Keratinocyte (primary cell): ENCODE measurements at regions not wholly inside any gene's neighbourhood (a gene's known extent, or its start where the extent isn't known, plus 50 kb on each side); places are given as distances from the start of the nearest gene placed in this dataset.

Source experiments
- DNase-seq: peaks from one replicate; pipeline ENCODE4 v3.0.0-alpha.2; 2011; ENCODE audit warnings: low read depth, missing footprints, low spot score
- FAIRE-seq: peaks from 2 replicates; lab custom pipeline; 2011; peaks lifted over from hg19 to GRCh38; lab: Jason Lieb, UNC
- H2AFZ ChIP-seq: 2 replicates; pipeline ENCODE4 v1.6.0; 2012; ENCODE audit warnings: low read length, control low read depth, inconsistent platforms; ENCODE audit not compliant: control insufficient read depth
- H3K27ac ChIP-seq: 2 replicates; pipeline ENCODE4 v1.5.1; 2011; ENCODE audit warnings: low read length; ENCODE audit not compliant: control insufficient read depth, insufficient read depth
- H3K27me3 ChIP-seq: 3 replicates; pipeline ENCODE4 v1.6.0; 2011; ENCODE audit warnings: low read length; ENCODE audit not compliant: control insufficient read depth, insufficient read depth; ENCODE audit errors: extremely low read depth
- H3K36me3 ChIP-seq, 2 experiments: 2 replicates in 1 of 2; 3 replicates in 1 of 2; pipeline ENCODE4 v1.5.1; 2011; ENCODE audit warnings: low read length in 2 of 2, mild to moderate bottlenecking in 1 of 2; ENCODE audit not compliant: control insufficient read depth in 2 of 2, insufficient read depth in 2 of 2; ENCODE audit errors: extremely low read depth in 1 of 2
- H3K4me1 ChIP-seq: 3 replicates; pipeline ENCODE4 v1.5.1; 2011; ENCODE audit warnings: low read length; ENCODE audit not compliant: control insufficient read depth, insufficient read depth; ENCODE audit errors: extremely low read depth
- H3K4me2 ChIP-seq: 3 replicates; pipeline ENCODE4 v1.6.0; 2011; ENCODE audit warnings: low read depth, low read length; ENCODE audit not compliant: control insufficient read depth, insufficient read depth; ENCODE audit errors: extremely low read depth
- H3K4me3 ChIP-seq, 3 experiments: fragments of 200-600 bp in 1 of 3; sonication (generic) in 1 of 3; 2 replicates in 2 of 3; 3 replicates in 1 of 3; pipeline ENCODE4 v1.5.1; 2011 to 2016; ENCODE audit warnings: low read length in 3 of 3, mild to moderate bottlenecking in 3 of 3, control low read depth in 2 of 3, inconsistent platforms in 1 of 3, low read depth in 1 of 3, mixed read lengths in 1 of 3, mixed run types in 1 of 3, moderate library complexity in 1 of 3; ENCODE audit not compliant: control insufficient read depth in 2 of 3, insufficient read depth in 2 of 3; ENCODE audit errors: extremely low read depth in 1 of 3
- H3K79me2 ChIP-seq: 2 replicates; pipeline ENCODE4 v1.6.0; 2012; ENCODE audit warnings: low read length; ENCODE audit not compliant: control insufficient read depth, insufficient read depth
- H3K9ac ChIP-seq: 3 replicates; pipeline ENCODE4 v1.6.0; 2011; ENCODE audit warnings: low read length; ENCODE audit not compliant: control insufficient read depth, insufficient read depth; ENCODE audit errors: extremely low read depth
- H3K9me1 ChIP-seq: 3 replicates; pipeline ENCODE4 v1.6.0; 2011; ENCODE audit warnings: low read length; ENCODE audit not compliant: control insufficient read depth, insufficient read depth; ENCODE audit errors: extremely low read depth
- H3K9me3 ChIP-seq: 2 replicates; pipeline ENCODE4 v1.5.1; 2012; ENCODE audit warnings: low read depth, low read length; ENCODE audit not compliant: control insufficient read depth
- H4K20me1 ChIP-seq: 3 replicates; pipeline ENCODE4 v1.6.0; 2011; ENCODE audit warnings: low read length; ENCODE audit not compliant: control insufficient read depth, insufficient read depth; ENCODE audit errors: extremely low read depth
- CTCF ChIP-seq, 3 experiments: IDR thresholded peaks in 1 of 3; conservative IDR thresholded peaks in 1 of 3; optimal IDR thresholded peaks in 1 of 3; 2 replicates in 2 of 3; 3 replicates in 1 of 3; pipeline versions ENCODE3 to v1.5.1; 2011; ENCODE audit warnings: low read length in 3 of 3, mild to moderate bottlenecking in 3 of 3, moderate library complexity in 2 of 3, control low read depth in 1 of 3, inconsistent platforms in 1 of 3; ENCODE audit not compliant: insufficient read depth in 2 of 3; ENCODE audit errors: extremely low read depth in 1 of 3
- EZH2 ChIP-seq: IDR thresholded peaks from one replicate; pipeline ENCODE4 v1.6.1; 2012; ENCODE audit warnings: inconsistent platforms, mild to moderate bottlenecking, low read length, moderate library complexity
- dilution Hi-C: fragments of 300-500 bp; cut with MboI; formaldehyde crosslinking; loops from one replicate; pipeline ENCODE4 v1.7.0; 2020; ENCODE audit warnings: low sequenced_read_pairs; ENCODE audit not compliant: extremely low pct_ligation_motif_present

GRCh38 chr3:118713502-118714207 is 321.0 kb downstream of the IGSF11 start:
- Histone ChIP-seq H3K9me1 (no peaks in the 10 kb centered on the region), H3K27ac (no peak overlapping the region), H3K4me2 (no peak overlapping the region), H3K79me2 (no peaks in the 10 kb centered on the region), H3K4me1 (no peaks in the 10 kb centered on the region), H2AFZ (no peak overlapping the region), H3K9ac (no peak overlapping the region), H3K9me3 (no peaks in the 10 kb centered on the region), H3K27me3 (no peaks in the 10 kb centered on the region), H3K36me3 (no peaks in the 10 kb centered on the region), H3K4me3 (no peak overlapping the region), H4K20me1 (no peaks in the 10 kb centered on the region)
- DNase-seq (no peak), FAIRE-seq (no peak)
- TF ChIP-seq EZH2, result no peak
- TF ChIP-seq CTCF (optimal IDR thresholded peaks at IDR 0.05 in 1 of 3, IDR thresholded peaks at IDR 0.05 in 1 of 3, conservative IDR thresholded peaks at IDR 0.05 in 1 of 3; ENCODE audit: extremely low read depth in 1 of 3, insufficient read depth in 2 of 3, low read length in 3 of 3), result no peak
- dilution Hi-C loops, result no loop called here

GRCh38 chr3:118714800-118715199 is 319.8 kb downstream of the IGSF11 start:
- FAIRE-seq, result no peak
- TF ChIP-seq CTCF (optimal IDR thresholded peaks at IDR 0.05 in 1 of 3, IDR thresholded peaks at IDR 0.05 in 1 of 3, conservative IDR thresholded peaks at IDR 0.05 in 1 of 3; ENCODE audit: extremely low read depth in 1 of 3, insufficient read depth in 2 of 3, low read length in 3 of 3), result no peak
- no peak for TF ChIP-seq EZH2
- dilution Hi-C loops, result no loop called here

More at GRCh38 chr3:118714800-118715199, 319.8 kb downstream of the IGSF11 start:
- Histone ChIP-seq H3K9me1 (no peaks in the 10 kb centered on the region), H3K9me3 (no peaks in the 10 kb centered on the region), H3K79me2 (no peaks in the 10 kb centered on the region), H3K36me3 (no peaks in the 10 kb centered on the region), H3K9ac (no peak overlapping the region), H4K20me1 (no peaks in the 10 kb centered on the region), H3K4me3 (no peak overlapping the region), H2AFZ (no peak overlapping the region), H3K4me2 (no peak overlapping the region), H3K27ac (no peak overlapping the region), H3K27me3 (no peaks in the 10 kb centered on the region), H3K4me1 (no peaks in the 10 kb centered on the region)
- DNase-seq, result no peak
